HG03060 (cell line): ENCODE measurements at regions not wholly inside any gene's neighbourhood (a gene's known extent, or its start where the extent isn't known, plus 50 kb on each side); places are given as distances from the start of the nearest gene placed in this dataset.
"Not testable (repeated sequence)": the region's sequence is repeated elsewhere in the genome, so short reads cannot be mapped to it uniquely, and the experiment has no call there.

Experiments
- ATAC-seq: cut with Tn5 transposase; IDR thresholded peaks from one replicate; pipeline ENCODE4 v1.9.1; 2021; ENCODE audit warnings: low read depth, moderate number of reproducible peaks; ENCODE audit not compliant: unreplicated experiment

GRCh38 chr5:116862632-116863455, 288.2 kb upstream of the SEMA6A start:
- ATAC-seq = no peak

- ATAC-seq = no peak
Observed at GRCh38 chr5:116861666-116862065, 287.0 kb upstream of the SEMA6A start.

- ATAC-seq = no peak
Observed at GRCh38 chr5:116861097-116861496, 286.5 kb upstream of the SEMA6A start.

DNA sequence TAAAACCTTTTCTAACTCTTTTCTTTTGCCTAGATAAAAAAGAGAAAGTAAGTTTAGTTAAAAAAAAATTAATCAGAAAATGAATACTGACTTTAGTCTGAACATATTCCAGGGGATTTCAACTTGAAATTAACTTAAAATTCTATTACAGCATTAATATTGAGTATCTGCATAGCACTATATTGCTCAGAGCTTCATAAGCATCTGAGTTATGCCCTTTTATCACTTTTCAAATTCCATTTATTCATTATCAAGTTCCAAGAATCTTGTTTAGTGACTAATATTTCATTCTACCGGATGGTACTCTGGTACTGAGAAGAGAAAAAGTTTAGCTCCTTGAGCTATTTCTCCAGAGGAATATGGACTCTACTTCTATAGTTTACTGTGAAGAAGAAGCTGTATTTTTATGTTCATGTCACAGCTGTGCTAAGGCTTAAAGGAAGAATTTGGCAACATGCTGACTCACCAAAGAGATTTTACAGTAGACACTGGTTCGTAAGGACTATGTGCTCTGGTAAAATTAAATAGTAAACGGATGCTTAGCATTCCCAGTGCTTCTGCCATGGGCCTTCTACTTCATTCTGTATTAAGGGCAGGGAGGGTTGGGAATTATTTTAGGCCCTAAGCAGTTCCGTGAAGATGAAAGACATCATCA, 285.2 kb upstream of the SEMA6A start:
- ATAC-seq = no peak

DNA sequence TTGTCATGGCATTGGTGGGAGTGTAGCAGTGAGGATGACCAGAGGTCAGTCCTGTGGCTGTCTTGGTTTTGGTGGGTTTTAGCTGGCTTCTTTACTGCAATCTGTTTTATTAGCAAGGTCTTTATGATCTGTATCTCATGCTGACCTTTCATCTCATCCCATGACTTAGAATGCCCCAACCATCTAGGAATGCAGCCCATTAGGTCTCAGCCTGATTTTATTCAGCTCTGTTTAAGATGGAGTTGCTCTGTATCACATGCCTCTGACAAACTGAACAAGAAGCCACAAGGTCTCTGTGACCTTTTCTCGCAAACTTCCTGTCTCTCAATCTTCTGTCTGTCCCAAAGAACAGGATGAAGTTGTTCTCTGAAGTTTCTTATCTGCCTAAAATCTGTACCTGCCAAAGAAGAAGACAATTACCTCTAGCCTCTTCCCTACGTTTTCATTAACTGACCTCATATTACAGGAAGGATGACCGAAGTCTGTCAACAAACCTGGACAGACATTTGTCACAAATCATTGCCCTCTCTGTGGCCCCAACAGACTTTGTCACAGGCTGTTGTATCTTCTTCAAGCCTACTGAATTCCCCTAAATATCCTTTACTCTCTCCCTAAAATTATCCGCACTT, 284.2 kb upstream of the SEMA6A start:
- ATAC-seq = no peak

DNA sequence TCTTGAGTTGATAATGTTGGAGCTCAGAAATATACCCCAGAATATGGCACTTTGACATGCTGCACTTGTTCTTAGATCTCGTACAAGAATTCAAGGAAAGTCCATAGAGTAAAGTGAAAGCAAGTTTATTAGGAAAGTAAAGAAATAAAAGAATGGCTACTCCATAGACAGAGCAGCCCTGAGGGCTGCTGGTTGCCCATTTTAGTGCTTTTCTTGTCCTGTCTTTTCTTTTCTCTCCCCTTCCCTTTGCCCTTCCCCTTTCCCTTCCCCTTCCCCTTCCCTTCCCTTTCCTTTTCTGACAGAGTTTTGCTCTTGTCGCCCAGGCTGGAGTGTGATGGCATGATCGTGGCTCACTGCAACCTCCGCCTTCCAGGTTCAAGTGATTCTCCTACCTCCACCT, 283.4 kb upstream of the SEMA6A start:
- not testable (repeated sequence) for ATAC-seq

GRCh38 chr5:116856271-116856670, 281.6 kb upstream of the SEMA6A start:
- ATAC-seq = no peak

- ATAC-seq = no peak
Observed at GRCh38 chr5:116853992-116854391, 279.4 kb upstream of the SEMA6A start.

DNA sequence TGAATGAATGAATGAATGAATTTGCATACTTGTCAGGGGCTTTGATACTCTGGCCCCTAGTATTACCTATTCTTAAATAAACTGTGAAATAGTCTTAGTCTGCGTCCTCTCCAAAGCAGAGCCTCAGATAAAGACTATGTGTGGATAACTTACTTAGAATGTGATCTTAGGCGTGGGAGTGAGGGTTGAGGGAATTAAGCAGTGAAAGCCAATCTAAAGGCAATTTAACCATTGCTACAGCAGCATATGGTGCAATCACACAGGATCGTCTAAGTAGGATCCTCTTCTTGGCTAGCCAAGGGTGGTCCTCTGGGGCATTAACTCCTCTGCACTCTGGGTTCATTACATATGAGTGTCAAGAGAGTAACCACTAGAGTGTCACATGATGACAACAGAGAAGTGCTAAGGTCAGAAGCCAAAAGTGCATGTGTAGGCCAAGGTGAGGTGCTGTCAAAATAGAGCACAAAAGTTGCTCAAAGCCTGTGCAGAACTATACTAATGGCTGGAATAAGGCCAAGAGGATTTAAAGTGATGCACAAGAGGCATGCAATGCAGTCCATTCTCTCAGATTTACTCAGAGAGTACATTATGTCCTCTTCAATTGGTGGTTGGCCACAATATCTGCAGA, 274.4 kb upstream of the SEMA6A start:
- no peak for ATAC-seq

DNA sequence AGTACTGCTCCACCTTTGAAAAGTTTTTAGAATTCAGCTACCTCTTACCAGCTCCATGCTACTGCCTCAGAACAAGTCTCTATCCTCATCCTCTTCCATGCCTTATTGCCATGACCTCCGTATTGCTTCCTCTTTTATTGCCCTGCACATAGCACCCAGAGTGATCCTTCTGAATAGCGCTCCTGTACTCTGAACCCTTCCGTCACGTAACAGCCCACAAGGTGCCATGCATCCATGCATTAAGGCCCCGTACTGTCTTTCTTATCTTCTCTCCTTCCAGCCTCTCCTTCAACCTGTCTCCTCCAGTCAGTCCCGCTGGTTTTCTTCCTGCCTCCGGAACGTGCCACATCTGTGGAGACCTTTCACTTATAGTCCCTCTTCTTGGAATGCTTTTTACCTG, 273.3 kb upstream of the SEMA6A start:
- no peak for ATAC-seq

GRCh38 chr5:116844015-116844414, 269.4 kb upstream of the SEMA6A start:
- ATAC-seq = no peak

DNA sequence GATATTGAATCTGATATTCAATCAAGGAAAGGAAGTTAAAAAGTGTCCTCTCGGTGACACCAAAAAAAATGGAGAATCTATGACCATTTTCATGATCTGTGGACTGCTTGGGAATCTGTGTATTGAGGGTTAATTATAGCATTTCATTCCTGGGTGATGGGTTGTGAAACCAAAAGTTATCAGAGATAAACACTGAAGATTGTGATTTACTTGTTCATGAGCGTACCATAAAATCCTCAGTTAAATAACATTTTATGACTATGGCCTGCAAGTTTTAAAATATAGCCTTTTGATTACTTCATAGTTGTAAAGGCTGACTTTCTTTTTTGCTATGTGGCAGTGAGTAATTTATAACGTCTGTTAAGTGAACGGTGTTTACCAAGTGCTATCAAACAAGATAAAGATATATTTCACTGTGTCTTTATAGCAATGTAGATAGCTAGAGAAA, 267.9 kb upstream of the SEMA6A start:
- ATAC-seq = no peak

DNA sequence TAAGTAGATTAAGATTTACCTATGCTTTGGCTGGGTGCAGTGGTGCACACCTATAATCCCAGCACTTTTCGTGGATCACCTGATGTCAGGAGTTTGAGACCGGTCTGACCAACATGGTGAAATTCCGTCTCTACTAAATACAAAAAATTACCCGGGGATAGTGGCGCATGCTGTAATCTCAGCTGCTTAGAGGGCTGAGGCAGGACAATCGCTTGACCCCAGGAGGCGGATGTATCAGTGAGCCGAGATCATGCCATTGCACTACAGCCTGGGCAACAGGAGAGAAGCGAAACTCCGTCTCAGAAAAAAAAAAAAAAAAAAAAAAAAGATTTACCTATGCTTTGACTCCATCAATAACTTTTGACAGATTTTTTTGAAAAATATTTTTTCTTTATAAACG, 267.1 kb upstream of the SEMA6A start:
- no peak for ATAC-seq

DNA sequence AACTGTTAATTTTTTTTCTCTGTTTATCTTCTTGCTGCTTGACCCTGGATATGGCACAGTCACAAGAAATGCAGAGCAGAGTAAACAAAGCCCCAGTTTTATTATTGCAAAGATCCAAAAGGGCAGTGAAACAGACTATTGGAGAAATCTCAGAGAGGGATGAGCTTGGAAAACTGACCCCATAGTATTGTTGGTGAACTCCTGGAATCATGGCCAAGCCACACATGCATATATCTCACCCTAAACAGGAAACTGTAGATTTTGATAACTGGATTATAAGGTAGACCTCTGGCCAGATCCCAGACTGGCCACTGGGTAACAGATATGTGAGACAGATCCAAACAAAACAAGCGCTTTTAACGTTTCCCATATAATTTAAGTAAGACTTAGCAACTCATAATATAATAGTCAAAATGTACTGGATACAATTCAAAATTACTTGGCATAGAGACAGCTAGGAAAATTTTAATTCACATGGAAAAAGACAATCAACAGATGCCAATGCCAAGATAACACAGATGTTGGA, 263.5 kb upstream of the SEMA6A start:
- no peak for ATAC-seq

DNA sequence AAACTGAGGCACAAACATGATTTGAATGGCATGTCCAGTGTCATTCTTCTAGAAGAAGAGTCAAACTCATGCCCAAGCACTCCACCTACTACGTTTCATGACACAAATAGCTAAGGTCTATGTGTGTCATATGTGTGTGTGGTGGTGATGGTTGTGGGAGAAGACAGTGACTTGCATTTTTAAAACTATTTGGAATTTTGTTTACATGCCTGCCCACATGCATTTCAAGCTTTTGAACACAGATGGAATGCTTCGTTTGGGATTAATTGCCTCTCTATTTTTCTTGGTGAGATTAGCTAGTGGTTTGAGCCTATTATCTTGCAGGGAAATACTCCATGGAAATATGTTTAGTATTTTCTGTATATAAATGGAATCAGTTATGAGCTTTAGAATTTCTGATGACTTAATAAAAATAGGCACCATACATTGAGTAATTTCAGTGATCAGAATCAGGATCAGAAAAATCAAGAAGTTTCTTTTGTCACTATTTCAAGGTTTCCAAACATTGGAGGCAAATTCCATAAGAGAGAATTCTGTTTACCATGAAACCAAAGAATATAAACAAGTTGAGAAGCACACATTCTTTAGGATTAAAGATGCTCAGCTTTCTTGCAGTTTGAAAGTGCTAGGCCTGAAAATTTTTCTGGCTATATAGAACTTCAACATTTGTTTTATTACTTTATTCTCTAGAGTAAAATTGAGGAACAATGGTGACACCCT, 260.3 kb upstream of the SEMA6A start:
- ATAC-seq = no peak

DNA sequence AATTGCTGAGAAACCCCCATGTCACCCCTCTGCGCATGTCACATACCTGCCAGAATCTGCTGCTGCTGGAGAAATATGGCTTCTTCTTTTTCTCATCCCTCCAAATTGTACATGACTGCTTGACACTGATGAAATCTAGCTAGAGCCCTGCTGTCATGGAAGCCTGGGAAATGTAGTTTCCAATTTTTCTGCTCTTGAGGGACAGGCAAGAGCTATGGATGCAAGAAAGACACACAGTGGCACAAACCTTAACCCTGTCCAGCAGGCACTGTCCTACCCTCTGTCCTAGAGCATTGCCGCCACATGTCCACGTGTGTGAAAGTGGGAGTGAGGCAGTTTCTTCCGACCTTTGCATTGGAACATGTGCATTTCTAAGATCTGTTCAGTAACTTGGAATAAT, 255.5 kb upstream of the SEMA6A start:
- no peak for ATAC-seq

DNA sequence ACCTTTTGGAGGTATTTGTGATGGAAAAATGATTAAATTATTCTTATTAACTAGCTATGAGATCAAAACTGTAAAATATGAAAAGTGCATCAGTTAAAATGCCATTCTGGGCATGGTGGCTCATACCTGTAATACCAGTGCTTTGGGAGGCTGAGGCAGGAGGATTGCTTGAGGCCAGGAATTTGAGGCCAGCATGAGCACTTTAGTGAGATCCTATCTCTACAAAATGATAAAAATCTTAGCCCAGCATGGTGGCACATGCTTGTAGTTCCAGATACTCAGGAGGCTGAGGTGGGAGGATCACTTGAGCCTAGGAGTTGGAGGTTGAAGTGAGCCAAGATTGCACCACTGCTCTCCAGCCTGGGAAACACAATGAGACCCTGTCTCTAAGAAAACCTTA, 252.5 kb upstream of the SEMA6A start:
- ATAC-seq = no peak

GRCh38 chr5:116825486-116825885, 250.9 kb upstream of the SEMA6A start:
- no peak for ATAC-seq

GRCh38 chr5:116824751-116825438, 250.3 kb upstream of the SEMA6A start:
- no peak for ATAC-seq
